Psoas muscle (tissue), 7 donors: ENCODE measurements at regions not wholly inside any gene's neighbourhood (a gene's known extent, or its start where the extent isn't known, plus 50 kb on each side); places are given as distances from the start of the nearest gene placed in this dataset.

ENCODE experiments used
- ATAC-seq, 4 donors: fragments of 200-7000 bp; cut with Tn5 transposase; one replicate each; pipeline ENCODE4 v1.9.1; 2020; ENCODE audit warnings: moderate library complexity in 3 of 4, mild to moderate bottlenecking in 2 of 4
- DNase-seq, 2 donors: peaks; one replicate each; pipeline ENCODE4 v3.0.0-alpha.2; 2020
- H3K27ac ChIP-seq: fragments of 200-600 bp; one replicate; pipeline ENCODE4 v1.8.0; 2022
- H3K27me3 ChIP-seq, 3 donors: fragments of 200-600 bp in 1 of 3; one replicate each; pipeline versions ENCODE4 v1.6.1 to v1.8.0; 2013 to 2022; ENCODE audit warnings: low read length in 2 of 3, mild to moderate bottlenecking in 2 of 3, moderate library complexity in 1 of 3; ENCODE audit not compliant: insufficient read depth in 3 of 3
- H3K36me3 ChIP-seq, 2 donors: fragments of 200-600 bp in 1 of 2; one replicate each; pipeline versions ENCODE4 v1.6.1 to v1.8.0; 2013 to 2022; ENCODE audit warnings: low read depth in 1 of 2, mild to moderate bottlenecking in 1 of 2, moderate library complexity in 1 of 2; ENCODE audit not compliant: insufficient read depth in 1 of 2
- H3K4me1 ChIP-seq: fragments of 200-600 bp; one replicate; pipeline ENCODE4 v1.8.0; 2022
- H3K4me3 ChIP-seq: fragments of 200-600 bp; one replicate; pipeline ENCODE4 v1.8.0; 2022; ENCODE audit warnings: mild to moderate bottlenecking
- H3K9me3 ChIP-seq: fragments of 200-600 bp; one replicate; pipeline ENCODE4 v1.8.0; 2022
- WGBS, 3 donors: extraction: QIAGEN DNeasy Blood & Tissue Kit; methylation state at CpG; one replicate each; pipeline versions ENCODE4 v1.1.6 to v1.1.7; 2013; 5-methylcytosine and 5-hydroxymethylcytosine counted together
- intact Hi-C, 2 donors: fragments of 100-400 bp; cut with DNase I; formaldehyde crosslinking; loops; one replicate each; pipeline versions ENCODE4 v1.11.0 to v1.14.2; 2022
- TF ChIP-seq, protein P1 (sequence below): fragments of 200-600 bp; IDR thresholded peaks from one replicate; pipeline ENCODE4 v1.8.0; 2022; ENCODE audit warnings: antibody characterized with exemption
- donor health status: healthy with polysubstance abuse.
- donor health status: DM: no; HTN: no; CAD: no; lungs with moderate emphysema.
- donor health status: Bipolar disorder and iron deficiency.
- donor health status: healthy.
- donor health status: DM: yes; HTN: yes; CAD: no.
- donor health status: DM: no; HTN: no; CAD: no.
- donor health status: DM: yes; HTN: yes; CAD: no.

- H3K36me3 ChIP-seq = no peaks in the 10 kb centered on the region
- H3K27me3 ChIP-seq = no peaks in the 10 kb centered on the region
- no peaks in the 10 kb centered on the region for H3K9me3 ChIP-seq
- no peak overlapping the region for H3K4me3 ChIP-seq
- intact Hi-C loops = no loop called here
- no peak for DNase-seq
- H3K27ac ChIP-seq = no peak overlapping the region
- TF ChIP-seq, protein P1, sequence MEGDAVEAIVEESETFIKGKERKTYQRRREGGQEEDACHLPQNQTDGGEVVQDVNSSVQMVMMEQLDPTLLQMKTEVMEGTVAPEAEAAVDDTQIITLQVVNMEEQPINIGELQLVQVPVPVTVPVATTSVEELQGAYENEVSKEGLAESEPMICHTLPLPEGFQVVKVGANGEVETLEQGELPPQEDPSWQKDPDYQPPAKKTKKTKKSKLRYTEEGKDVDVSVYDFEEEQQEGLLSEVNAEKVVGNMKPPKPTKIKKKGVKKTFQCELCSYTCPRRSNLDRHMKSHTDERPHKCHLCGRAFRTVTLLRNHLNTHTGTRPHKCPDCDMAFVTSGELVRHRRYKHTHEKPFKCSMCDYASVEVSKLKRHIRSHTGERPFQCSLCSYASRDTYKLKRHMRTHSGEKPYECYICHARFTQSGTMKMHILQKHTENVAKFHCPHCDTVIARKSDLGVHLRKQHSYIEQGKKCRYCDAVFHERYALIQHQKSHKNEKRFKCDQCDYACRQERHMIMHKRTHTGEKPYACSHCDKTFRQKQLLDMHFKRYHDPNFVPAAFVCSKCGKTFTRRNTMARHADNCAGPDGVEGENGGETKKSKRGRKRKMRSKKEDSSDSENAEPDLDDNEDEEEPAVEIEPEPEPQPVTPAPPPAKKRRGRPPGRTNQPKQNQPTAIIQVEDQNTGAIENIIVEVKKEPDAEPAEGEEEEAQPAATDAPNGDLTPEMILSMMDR = no peak
- H3K4me1 ChIP-seq = no peaks in the 10 kb centered on the region
- ATAC-seq = no peak
- 79 to 80% (median 80%) methylated on average over 4 of the region's 4 CpGs for WGBS, 3 donors
Observed at GRCh38 chr2:176581557-176582165, 312.4 kb downstream of the MTX2 start.

DNA sequence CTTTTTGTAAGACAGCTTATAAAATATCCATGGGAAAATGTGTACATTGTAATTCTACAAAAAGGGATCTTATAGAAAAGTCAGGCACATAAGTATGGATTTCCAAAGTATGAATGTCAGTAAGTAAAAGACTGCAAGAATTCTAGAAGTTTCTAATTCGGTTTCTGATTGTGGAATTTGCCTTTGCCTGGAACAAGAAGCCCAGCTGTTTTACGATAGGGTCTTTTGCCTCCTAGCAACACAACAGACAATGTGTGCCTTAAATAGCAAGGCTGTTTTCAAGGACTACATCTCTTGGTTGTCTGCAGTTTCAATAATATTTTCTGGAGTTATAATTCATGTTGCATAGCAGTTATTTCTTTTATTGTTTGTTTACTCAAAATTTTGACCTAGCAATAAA lies 312.9 kb downstream of the MTX2 start:
- H3K36me3 ChIP-seq = no peaks in the 10 kb centered on the region
- no peak overlapping the region for H3K4me3 ChIP-seq
- H3K27me3 ChIP-seq = no peaks in the 10 kb centered on the region
- H3K4me1 ChIP-seq = no peaks in the 10 kb centered on the region
- ATAC-seq (no peak), DNase-seq (no peak)
- no peaks in the 10 kb centered on the region for H3K9me3 ChIP-seq
- WGBS, 3 donors = 40 to 47% (median 43%) methylated on average over 2 of the region's 2 CpGs
- H3K27ac ChIP-seq = no peak overlapping the region
- TF ChIP-seq, protein P1 = no peak
- intact Hi-C loops = no loop called here

- no peak overlapping the region for H3K27ac ChIP-seq
- H3K4me1 ChIP-seq = no peaks in the 10 kb centered on the region
- peak in 3 of 4 donors; percentile 39 to 68 (median 60) for ATAC-seq
- 27 to 39% (median 30%) methylated on average over 2 of the region's 2 CpGs for WGBS, 3 donors
- no peak for DNase-seq
- no peaks in the 10 kb centered on the region for H3K36me3 ChIP-seq
- TF ChIP-seq, protein P1 = no peak
- H3K9me3 ChIP-seq = no peaks in the 10 kb centered on the region
- no peaks in the 10 kb centered on the region for H3K27me3 ChIP-seq
- no peak overlapping the region for H3K4me3 ChIP-seq
- intact Hi-C loops = no loop called here
Observed at GRCh38 chr2:176582990-176583481, 313.8 kb downstream of the MTX2 start.

- DNase-seq = peak in 1 of 2 donors; percentile 13
- intact Hi-C loops = no loop called here
- WGBS, 3 donors = 39 to 51% (median 46%) methylated on average over 6 of the region's 6 CpGs
- Histone ChIP-seq H3K27ac (no peak overlapping the region), H3K4me3 (no peak overlapping the region), H3K4me1 (no peaks in the 10 kb centered on the region), H3K27me3 (no peaks in the 10 kb centered on the region), H3K36me3 (no peaks in the 10 kb centered on the region), H3K9me3 (no peaks in the 10 kb centered on the region)
- TF ChIP-seq, protein P1 = no peak
- no peak for ATAC-seq
Observed at GRCh38 chr2:176583607-176584006, 314.4 kb downstream of the MTX2 start.

DNA sequence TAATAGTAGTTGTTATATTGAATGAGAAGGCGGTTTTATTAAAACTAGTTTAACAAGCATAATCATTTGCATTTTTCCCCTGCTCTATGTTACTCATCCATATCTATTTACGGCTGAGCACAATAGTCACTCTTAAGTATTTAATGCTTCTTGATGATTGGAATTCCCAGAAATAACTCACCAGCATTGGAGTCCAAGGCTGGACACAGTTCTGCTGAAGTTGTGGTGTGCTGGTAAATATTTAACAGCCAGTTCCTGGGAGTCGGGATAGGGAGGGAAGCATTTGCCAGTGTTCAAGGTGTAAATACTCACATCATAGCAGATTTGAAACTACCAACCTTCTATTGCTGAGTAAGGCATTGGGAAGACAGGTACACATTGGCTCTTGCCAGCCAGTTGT lies 315.1 kb downstream of the MTX2 start:
- 85 to 93% (median 89%) methylated on average over 3 of the region's 3 CpGs for whole genome bisulfite sequencing, 3 donors
- ATAC-seq = no peak
- TF ChIP-seq, protein P1 = no peak
- Histone ChIP-seq H3K27ac (no peak overlapping the region), H3K4me3 (no peak overlapping the region), H3K27me3 (no peaks in the 10 kb centered on the region), H3K4me1 (no peaks in the 10 kb centered on the region), H3K36me3 (no peaks in the 10 kb centered on the region), H3K9me3 (no peaks in the 10 kb centered on the region)
- no peak for DNase-seq
- intact Hi-C loops = no loop called here
